NCI-H146 treated with DMSO at 0.1 percent for 48 hours (cell line): ENCODE measurements at regions not wholly inside any gene's neighbourhood (a gene's known extent, or its start where the extent isn't known, plus 50 kb on each side); places are given as distances from the start of the nearest gene placed in this dataset.
"Not testable (repeated sequence)": the region's sequence is repeated elsewhere in the genome, so short reads cannot be mapped to it uniquely, and the experiment has no call there.

ENCODE experiments used
- DNase-seq: peaks from one replicate; lab custom pipeline; 2025; ENCODE audit not compliant: unreplicated experiment; lab: John Stamatoyannopoulos, UW

DNA sequence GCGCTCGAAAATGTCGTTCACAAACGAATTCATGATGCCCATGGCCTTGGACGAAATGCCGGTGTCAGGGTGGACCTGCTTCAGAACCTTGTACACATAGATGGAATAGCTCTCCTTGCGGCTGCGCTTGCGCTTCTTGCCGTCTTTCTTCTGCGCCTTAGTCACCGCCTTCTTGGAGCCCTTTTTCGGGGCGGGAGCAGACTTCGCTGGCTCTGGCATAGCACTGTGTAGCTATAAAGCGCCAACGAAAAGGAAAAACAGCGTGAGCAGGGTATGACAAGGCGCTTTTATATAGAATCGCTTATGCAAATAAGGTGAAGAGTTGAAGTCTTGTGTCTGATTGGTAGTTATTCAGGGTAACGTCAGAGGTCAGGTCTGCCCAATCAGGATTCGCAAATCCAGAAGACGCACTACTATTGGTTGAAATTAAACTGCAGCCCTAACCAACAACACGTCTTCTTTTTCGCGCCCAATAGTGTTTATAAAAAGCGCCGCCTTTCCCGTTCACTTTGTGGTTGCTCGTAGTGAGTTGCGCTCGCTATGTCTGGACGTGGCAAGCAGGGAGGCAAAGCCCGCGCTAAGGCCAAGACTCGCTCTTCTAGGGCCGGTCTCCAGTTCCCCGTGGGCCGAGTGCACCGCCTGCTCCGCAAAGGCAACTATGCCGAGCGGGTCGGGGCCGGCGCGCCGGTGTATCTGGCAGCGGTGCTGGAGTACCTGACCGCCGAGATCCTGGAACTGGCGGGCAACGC, 114.8 kb upstream of the PRSS16 start:
- DNase-seq: peak; percentile 99

DNA sequence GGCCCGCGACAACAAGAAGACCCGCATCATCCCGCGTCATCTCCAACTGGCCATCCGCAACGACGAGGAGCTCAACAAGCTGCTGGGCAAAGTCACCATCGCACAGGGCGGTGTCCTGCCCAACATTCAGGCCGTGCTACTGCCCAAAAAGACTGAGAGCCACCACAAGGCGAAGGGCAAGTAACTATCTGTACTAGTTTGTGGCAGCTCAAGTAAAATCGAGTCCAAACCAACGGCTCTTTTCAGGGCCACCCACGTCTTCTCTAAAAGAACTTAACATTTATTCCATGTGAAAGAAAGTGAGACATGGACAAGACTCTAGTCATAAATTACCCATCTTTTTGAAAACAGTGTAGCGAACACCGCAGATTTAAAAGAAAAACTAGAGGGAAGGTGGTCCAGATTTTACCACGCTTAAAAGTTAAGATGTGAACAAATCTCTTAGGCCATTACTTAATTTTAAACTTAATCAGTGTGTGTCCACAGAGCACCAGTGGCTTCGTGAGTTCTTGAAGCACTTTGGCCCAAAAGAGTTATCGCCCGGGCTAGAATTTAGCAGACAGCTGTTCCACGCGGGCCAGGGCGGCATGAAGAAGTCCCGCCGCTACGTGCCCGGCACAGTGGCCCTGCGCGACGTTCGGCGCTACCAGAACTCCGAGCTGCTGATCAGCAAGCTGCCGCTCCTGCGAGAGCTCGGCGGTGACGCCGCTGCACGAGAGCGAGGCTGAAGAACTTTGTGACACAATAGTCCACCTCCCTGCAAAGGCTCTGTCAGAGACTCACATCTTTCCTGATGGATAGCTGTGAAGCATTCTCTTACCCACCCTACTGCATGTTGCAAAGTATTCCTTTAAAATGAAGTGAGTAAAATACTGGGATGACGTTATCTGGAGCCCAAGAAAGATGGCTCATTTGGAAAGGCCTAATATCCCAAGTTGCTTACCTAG, 113.9 kb upstream of the PRSS16 start:
- peak; percentile 52 for DNase-seq

DNA sequence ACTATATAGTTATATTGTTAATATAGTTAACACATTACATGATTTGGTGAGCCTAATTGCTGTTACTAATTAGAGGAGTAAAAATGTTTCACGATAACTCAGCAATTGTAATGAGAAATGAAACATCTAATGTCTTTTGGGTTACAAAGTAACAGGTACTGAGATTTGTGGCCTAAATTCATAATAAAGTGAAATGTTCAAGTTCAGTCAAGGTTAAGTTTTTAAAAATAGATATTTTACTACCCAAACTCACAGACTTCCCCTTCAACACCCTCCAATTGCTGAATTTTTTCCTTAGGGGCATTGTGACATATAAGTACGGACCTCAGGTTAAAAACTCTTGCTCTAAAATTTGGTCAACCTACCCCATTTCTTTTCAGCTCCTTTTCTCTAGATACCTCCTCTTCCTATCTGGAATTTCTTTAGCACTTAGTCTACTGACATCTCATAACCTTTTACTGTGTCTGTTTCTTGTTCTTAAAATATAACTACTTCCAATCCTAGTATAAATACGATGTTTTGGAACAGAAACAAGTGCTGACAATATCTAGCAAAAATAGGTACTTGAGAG, 112.3 kb upstream of the PRSS16 start:
- no peak for DNase-seq

DNA sequence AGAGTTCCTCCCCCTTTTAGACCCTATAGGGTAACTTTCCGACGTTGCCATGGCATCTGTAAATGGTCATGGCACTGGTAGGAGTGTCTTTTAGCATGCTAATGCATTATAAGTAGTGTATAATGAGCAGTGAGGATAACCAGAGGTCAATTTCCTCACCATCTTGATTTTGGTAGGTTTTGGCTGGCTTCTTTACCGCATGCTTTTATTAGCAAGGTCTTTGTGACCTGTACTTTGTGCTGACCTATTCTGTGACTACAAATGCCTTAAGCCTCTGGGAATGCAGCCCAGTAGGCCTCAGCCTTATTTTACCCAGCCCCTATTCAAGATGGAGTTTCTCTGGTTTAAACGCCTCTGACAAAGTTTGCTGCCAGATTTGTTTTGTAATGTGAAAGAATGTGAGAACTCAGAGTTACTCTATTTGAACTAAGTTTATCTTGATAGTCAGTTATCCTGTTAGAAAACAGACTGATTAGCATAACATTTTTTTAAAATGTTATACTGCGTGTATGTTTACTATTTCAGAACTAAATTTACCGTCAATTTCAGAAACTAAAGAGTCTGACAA, 111.3 kb upstream of the PRSS16 start:
- no peak for DNase-seq

DNA sequence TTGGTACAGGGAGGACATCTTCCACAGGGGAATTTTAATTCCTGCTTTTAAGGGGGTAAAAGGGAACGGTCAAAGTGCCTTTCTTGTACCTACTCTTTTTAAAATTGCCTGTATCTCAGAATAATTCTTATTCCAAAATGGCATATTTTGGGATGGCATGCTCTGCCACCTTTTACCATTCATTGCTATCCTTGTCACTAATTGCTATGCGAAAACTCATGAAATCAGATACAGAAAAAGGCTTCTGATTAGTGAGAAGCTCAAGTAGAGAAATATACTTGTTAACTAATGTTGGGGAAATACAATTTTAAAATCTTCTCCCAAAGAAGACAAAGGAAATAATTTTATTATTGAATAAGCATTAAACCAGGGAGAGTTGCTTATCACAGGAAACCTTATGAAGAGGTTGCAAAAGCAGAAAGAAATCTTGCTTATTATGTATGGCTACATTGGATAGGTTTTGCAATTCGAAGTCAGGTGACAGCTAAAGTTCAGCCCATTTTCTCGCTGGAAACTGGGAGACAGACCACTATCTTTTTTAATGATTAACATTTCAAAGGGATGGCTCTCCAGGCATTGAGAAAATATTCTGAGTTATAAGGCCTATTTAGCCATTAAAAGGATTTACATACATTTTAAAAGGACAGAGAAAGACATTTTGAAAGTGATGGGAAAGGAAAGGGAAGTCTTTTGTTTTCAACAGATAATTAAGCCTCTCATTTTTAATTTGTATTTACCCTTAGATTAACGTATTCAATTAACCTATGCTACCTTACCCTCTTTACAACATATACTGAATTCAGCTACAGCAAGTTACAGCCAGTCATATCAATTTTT, 110.3 kb upstream of the PRSS16 start:
- DNase-seq: no peak

DNA sequence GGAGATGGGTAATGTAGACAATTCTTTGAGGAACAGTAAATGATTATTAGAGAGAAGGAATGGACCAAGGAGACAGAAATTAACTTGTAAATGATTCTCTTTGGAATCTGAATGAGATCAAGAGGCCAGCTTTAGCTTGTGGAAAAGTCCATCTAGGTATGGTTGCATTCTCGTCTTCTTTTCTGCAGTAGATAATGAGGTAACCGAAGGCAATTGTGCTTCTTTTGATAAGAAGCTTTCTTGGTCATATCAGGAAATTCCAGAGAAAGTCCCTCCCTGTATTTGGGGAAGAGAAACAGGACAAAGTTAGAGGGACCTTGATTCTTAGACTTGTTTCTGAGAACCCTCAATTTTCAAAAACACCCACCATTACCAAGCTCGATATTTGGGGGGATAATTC, 109.1 kb upstream of the PRSS16 start:
- DNase-seq: no peak

DNA sequence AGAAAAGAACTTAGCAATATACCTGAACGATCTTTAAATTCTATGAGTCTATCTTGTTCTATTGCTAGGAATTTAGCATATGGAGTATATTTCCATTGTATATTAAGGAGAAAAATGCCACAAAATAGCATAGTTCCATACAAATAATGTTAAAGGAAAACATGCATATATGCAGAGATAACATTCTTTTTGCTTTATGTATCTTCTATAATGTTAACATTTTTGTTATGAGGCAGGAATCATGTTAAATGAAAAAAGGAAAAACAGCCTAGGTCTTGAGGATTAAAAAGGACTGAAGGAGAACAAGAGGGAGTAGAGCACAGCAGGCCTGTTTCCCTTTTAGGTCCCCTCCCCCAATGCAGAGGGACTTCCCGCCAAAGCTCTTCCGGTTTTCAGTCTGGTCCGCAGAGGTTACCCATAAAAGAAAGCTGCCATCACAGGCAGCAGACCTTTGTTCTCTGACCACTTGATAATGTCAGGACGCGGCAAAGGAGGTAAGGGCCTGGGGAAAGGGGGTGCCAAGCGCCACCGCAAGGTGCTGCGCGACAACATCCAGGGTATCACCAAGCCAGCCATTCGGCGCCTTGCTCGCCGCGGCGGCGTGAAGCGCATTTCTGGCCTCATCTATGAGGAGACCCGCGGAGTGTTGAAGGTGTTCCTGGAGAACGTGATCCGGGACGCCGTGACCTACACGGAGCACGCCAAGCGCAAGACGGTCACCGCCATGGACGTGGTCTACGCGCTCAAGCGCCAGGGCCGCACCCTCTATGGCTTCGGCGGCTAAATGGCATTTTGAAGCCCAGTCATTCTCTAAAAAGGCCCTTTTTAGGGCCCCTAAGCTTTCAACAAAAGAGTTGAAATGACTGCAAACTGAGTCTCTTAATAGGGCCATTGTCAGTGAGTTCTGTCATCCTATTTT, 108.4 kb upstream of the PRSS16 start:
- DNase-seq: peak; percentile 94

DNA sequence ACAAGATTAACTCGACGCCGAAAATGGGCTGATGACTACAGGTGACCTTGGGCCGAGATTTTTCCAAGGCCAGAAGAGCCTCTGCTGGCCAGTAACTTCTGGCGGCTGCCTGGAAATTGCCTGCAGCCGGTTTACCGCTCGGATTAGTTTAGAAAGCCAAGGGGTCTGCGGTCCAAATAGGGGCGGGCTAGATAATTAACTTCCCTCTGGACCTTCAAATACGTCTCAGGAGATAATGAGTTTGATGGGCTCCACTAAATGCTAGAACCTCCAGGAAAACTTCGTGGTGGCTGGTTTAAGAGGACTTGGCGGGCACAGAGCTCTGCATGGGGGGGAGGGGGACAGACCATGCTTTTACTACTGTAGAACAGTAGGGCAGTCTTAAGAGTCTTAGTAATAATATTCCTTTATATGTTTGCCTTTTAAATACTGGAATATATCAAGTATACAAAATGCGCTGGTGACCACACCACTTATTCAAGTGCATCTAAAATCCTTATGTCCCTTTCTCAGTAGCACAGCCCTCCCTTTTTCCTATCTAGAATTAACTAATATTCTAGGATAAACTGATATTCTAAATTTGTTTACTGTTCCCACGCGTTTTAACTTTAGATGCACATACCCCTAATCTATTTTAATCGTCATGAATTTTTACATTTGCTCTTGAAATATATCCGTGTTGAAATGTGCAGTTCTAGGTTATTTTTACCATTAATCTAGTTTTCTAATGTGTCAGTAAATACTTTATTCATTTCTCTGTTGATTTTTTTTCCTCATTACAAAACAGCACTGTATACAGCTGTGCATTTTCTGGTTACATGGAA, 107.5 kb upstream of the PRSS16 start:
- DNase-seq: peak; percentile 75

DNA sequence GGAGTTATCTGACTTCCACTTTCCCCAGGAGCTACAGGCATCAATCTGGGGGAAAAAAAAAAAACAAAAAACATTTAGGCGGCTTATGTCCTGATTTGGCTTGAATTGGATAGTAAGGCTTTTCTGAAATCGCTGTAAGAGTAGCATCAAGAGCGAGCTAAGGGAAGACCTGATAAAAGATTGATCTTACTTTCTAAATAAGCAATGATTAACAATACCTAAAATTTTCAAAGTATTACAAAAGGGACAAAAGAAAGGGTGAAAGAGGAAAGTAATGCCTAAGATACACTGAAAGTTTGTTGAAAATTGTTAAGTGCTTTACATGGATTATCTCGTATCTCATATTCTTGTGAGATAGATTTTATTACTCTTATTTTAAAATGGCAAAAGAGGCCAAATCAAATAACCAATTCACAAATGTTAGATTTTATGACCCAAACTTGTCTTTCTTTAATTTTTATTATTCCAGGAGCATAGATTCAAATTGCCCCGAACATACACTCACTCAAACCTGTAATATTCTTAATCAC, 106.4 kb upstream of the PRSS16 start:
- peak; percentile 20 for DNase-seq

DNA sequence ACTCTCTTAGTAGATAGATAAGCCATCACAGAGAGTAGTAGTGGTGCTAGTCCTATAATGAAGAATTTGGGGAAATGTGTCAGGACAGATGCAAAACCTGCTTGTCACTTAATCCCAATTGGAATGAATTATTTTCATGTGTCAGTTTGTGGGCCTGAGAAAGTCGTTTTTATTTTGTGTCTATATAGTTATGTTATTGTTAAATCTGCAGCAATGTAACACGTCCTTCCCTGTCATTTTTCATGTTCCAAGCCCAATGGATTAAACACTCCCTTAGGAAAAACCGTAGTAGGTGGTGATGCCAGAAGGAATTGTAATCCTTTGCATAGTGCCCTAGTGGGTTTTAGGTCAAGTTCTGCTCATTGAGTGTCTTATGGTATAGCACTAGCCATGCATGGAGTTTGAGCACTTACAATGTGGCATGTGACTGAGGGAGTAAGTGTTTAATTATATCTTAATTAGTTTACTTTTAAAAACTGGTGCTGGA, 105.9 kb upstream of the PRSS16 start:
- peak; percentile 41 for DNase-seq

DNA sequence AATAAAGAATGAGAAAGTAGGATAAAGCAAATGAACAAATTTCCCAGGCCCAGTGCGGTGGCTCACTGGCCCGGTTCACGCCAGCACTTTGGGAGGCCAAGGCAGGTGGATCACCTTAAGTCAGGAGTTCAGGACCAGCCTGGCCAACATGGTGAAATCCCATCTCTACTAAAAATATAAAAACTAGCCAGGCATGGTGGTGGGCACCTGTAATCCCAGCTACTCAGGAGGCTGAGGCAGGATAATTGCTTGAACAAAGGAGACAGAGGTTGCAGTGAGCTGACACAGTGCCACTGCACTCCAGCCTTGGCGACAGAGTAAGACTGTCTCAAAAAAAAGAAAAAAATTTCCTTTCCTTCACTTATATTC, 104.5 kb upstream of the PRSS16 start:
- DNase-seq: not testable (repeated sequence)

DNA sequence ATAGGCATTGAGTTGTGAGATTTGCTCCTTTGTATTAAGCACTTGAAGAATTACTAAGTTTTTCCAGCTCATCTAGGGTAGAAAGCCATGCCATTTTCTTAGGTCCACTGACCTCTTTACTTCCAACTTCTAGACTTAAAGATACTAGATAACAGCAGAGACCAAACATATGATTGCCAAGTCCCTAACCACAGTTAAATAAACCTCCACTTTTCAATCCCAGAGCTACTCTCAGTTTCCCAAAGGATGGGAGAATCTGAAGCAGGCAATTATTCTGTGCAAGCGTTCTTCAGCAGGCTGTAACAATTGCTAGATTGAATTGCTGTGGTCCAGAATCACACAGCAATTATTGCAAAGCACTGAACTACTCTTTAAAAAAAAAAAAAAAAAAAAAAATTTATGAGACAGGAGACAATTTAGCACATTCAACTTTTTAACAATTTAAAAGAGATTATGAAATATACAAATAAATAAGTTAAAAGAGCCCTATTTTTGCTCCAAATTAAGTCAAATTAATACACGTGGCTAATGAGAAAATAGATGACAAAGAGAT, 104.0 kb upstream of the PRSS16 start:
- no peak for DNase-seq

DNA sequence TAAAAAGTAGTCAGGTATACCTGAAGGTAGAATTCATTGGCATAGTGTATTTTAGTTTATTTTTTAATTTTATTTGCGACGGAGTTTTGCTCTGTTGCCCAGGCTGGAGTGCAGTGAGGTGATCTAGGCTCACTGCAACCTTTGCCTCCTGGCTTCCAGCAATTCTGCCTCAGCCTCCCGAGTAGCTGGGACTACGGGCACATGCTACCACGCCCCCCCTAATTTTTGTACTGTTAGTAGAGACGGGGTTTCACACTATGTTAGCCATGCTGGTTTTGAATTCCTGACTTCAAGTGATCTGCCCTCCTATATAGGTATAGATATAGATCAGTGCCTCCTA, 102.8 kb upstream of the PRSS16 start:
- no peak for DNase-seq

DNA sequence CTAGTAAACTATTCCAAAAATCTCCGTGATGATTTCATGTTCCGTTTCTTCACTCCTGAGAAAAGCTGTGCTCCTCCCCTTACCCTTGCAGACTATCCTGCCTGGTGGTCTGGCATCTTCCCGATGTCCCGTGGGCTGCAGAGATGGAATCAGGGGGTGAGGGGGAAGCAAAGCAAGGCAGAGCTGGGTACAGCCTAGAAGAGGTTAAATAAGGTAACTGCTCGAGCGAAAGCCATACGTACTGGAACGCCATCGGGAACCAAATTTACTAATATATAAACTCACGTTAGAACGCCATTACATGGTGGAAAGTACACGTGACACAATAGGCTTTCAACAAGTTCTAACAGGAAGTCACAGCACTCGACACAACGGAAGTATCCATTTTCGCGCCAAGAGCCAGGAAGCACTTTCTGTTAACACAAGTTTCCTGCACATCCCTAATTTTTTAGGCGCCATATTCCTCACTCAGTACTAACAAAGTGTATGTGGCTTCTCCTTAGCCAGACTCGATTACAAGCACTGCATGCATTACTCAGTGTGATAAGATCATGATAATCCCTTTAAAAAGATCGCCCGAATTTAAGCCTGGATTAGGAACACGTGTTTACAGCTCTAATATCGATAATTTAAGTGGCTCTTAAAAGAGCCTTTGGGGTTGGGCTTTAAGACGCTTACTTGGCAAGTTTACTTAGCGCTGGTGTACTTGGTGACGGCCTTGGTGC, 101.6 kb upstream of the PRSS16 start:
- peak; percentile 87 for DNase-seq

DNA sequence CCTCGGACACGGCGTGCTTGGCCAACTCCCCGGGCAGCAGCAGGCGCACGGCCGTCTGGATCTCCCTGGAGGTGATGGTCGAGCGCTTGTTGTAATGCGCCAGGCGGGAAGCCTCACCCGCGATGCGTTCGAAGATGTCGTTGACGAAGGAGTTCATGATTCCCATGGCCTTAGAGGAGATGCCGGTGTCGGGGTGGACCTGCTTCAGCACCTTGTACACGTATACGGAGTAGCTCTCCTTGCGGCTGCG, 101.1 kb upstream of the PRSS16 start:
- not testable (repeated sequence) for DNase-seq

DNA sequence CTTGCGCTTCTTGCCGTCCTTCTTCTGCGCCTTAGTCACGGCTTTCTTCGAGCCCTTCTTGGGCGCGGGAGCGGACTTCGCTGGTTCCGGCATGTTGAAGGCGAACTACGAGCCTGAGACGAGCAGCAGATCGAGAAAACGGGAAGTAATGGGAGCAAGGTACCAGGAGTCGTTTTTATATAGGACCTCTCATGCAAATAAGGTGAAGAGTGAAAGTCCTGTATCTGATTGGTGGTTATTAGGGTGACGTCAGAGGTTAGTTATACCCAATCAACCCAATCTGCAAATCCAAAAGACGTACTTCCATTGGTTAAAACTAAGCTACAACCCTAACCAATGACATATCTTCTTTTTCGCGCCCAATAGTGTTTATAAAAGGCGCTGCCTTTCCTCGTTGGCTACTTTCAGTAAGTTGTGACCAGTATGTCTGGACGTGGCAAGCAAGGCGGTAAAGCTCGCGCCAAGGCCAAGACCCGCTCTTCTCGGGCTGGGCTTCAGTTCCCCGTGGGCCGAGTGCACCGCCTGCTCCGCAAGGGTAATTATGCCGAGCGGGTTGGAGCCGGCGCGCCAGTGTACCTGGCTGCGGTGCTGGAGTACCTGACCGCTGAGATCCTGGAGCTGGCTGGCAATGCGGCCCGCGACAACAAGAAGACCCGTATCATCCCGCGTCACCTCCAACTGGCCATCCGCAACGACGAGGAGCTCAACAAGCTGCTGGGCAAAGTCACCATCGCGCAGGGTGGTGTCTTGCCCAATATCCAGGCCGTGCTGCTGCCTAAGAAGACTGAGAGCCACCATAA, 100.6 kb upstream of the PRSS16 start:
- peak; percentile 99 for DNase-seq

DNA sequence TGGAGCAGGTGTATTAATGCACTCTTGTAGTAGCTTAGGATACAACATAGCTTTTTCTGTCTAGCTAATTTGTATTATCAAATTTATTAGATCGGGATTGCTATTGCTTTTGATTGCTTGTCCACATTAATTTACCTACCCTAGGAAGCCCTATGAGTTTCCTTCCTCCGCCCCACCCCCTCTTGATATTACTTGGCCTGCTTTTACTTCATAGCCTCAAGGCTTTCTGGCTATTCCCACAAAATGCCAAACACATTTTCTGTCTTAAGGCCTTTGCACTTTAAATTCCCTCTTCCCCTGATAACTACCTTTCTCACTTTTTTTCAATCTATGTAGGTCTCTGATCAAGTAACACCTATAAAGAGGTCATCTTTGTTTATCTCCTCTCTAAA, 99.1 kb upstream of the PRSS16 start:
- DNase-seq: peak; percentile 15
